Caco-2 (cell line): ENCODE measurements at regions not wholly inside any gene's neighbourhood (a gene's known extent, or its start where the extent isn't known, plus 50 kb on each side); places are given as distances from the start of the nearest gene placed in this dataset.

Experiments used
- BruUV-seq: library from RNA; stranded (reverse); fragments of 400-500 nt; replicated peaks from 2 replicates; lab custom pipeline; 2021; lab: Mats Ljungman, UMichigan
- CTCF ChIA-PET: fragments of 300-600 bp; sonication (Branson Sonifier 250); formaldehyde crosslinking; loops from one replicate; lab custom pipeline; 2022; ENCODE audit warnings: antibody characterized with exemption; lab: Charles Lee
- POLR2A ChIA-PET: fragments of 300-600 bp; sonication (Branson Sonifier 250); formaldehyde crosslinking; loops from one replicate; lab custom pipeline; 2022; ENCODE audit warnings: antibody characterized with exemption; lab: Charles Lee
- DNase-seq, 2 experiments: peaks; one replicate each; pipeline versions ENCODE4 v3.0.0 to v3.0.0-alpha.2; 2020 to 2022
- H3K27me3 ChIP-seq: replicated peaks from 2 replicates; pipeline ENCODE4 v1.6.0; 2011; ENCODE audit warnings: low read length; ENCODE audit not compliant: control insufficient read depth, insufficient read depth
- H3K36me3 ChIP-seq: 2 replicates; pipeline ENCODE4 v1.5.1; 2011; ENCODE audit warnings: low read length; ENCODE audit not compliant: control insufficient read depth, insufficient read depth
- H3K4me1 ChIP-seq: fragments of 250-450 bp; sonication (Bioruptor Pico); 2 replicates; pipeline ENCODE4 v1.5.1; 2020; ENCODE audit warnings: mild to moderate bottlenecking
- H3K4me3 ChIP-seq: 2 replicates; pipeline ENCODE4 v1.5.1; 2011; ENCODE audit warnings: low read depth, mild to moderate bottlenecking, control low read depth, low read length
- H3K9me3 ChIP-seq: fragments of 250-450 bp; sonication (Bioruptor Pico); 2 replicates; pipeline ENCODE4 v1.5.1; 2020; ENCODE audit warnings: mild to moderate bottlenecking, moderate library complexity
- H3K27ac Mint-ChIP-seq: one replicate; pipeline ENCODE4 v1.8.0; 2022; ENCODE audit warnings: mixed read lengths; ENCODE audit not compliant: unreplicated experiment
- H3K27me3 Mint-ChIP-seq: one replicate; pipeline ENCODE4 v1.8.0; 2022; ENCODE audit warnings: mixed read lengths; ENCODE audit not compliant: insufficient read depth, unreplicated experiment
- H3K36me3 Mint-ChIP-seq: one replicate; pipeline ENCODE4 v1.8.0; 2022; ENCODE audit warnings: mild to moderate bottlenecking, mixed read lengths; ENCODE audit not compliant: insufficient read depth, unreplicated experiment
- H3K4me1 Mint-ChIP-seq: one replicate; pipeline ENCODE4 v1.8.0; 2022; ENCODE audit warnings: low read depth, mixed read lengths; ENCODE audit not compliant: unreplicated experiment
- H3K4me3 Mint-ChIP-seq: one replicate; pipeline ENCODE4 v1.8.0; 2022; ENCODE audit warnings: mild to moderate bottlenecking, moderate library complexity, mixed read lengths; ENCODE audit not compliant: unreplicated experiment
- H3K9me3 Mint-ChIP-seq: one replicate; pipeline ENCODE4 v1.8.0; 2022; ENCODE audit warnings: mixed read lengths; ENCODE audit not compliant: unreplicated experiment
- intact Hi-C: fragments of 100-400 bp; cut with micrococcal nuclease; formaldehyde crosslinking; loops from one replicate; pipeline ENCODE4 v1.10.0; 2022; ENCODE audit not compliant: unreplicated experiment
- TF ChIP-seq, protein P1 (sequence below), 2 experiments: fragments of 200-600 bp in 1 of 2; IDR thresholded peaks; 1 replicate in 1 of 2; 2 replicates in 1 of 2; pipeline versions ENCODE4 v1.5.1 to v1.8.0; 2011 to 2022; ENCODE audit warnings: antibody characterized with exemption in 1 of 2, control low read depth in 1 of 2, inconsistent platforms in 1 of 2, low read depth in 1 of 2, low read length in 1 of 2, mild to moderate bottlenecking in 1 of 2, moderate library complexity in 1 of 2; ENCODE audit not compliant: insufficient read depth in 1 of 2, severe bottlenecking in 1 of 2, unreplicated experiment in 1 of 2

DNA sequence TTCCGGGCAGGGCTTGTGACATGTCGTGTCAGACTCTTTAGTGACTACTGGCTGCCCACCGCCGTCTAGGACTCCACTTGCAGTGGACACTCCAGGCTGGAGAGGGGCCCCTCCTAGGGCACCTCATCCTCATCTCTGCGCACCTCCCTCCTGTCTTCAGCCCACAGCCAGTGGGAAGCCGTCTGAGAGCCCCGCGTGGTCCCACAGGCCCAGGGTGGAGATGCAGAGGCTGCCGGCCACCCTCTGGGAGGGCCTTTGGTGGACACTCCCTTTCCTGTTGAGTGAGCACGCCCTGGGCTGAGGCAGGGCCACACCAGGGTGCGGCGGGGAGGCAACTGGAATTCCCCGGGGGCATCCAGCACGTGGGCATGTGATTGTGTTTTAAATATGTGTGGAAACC, 80.5 kb downstream of the IRX2 start:
- no peaks in the 10 kb centered on the region for H3K4me1 Mint-ChIP-seq
- no peaks in the 10 kb centered on the region for H3K9me3 Mint-ChIP-seq
- TF ChIP-seq, protein P1, sequence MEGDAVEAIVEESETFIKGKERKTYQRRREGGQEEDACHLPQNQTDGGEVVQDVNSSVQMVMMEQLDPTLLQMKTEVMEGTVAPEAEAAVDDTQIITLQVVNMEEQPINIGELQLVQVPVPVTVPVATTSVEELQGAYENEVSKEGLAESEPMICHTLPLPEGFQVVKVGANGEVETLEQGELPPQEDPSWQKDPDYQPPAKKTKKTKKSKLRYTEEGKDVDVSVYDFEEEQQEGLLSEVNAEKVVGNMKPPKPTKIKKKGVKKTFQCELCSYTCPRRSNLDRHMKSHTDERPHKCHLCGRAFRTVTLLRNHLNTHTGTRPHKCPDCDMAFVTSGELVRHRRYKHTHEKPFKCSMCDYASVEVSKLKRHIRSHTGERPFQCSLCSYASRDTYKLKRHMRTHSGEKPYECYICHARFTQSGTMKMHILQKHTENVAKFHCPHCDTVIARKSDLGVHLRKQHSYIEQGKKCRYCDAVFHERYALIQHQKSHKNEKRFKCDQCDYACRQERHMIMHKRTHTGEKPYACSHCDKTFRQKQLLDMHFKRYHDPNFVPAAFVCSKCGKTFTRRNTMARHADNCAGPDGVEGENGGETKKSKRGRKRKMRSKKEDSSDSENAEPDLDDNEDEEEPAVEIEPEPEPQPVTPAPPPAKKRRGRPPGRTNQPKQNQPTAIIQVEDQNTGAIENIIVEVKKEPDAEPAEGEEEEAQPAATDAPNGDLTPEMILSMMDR (IDR thresholded peaks at IDR 0.05; ENCODE audit: insufficient read depth in 1 of 2, low read depth in 1 of 2, low read length in 1 of 2, severe bottlenecking in 1 of 2, unreplicated experiment in 1 of 2) = no peak
- H3K4me3 ChIP-seq = no peak overlapping the region
- no TSS peak for BruUV-seq
- H3K27me3 ChIP-seq = no peaks in the 10 kb centered on the region
- DNase-seq = no peak
- H3K27ac Mint-ChIP-seq = no peak overlapping the region
- H3K9me3 ChIP-seq = no peaks in the 10 kb centered on the region
- no peak overlapping the region for H3K4me3 Mint-ChIP-seq
- intact Hi-C loops = no loop called here
- POLR2A ChIA-PET = no interaction called here
- no peaks in the 10 kb centered on the region for H3K36me3 Mint-ChIP-seq
- no peaks in the 10 kb centered on the region for H3K4me1 ChIP-seq
- no peaks in the 10 kb centered on the region for H3K36me3 ChIP-seq
- CTCF ChIA-PET = no interaction called here
- H3K27me3 Mint-ChIP-seq = no peaks in the 10 kb centered on the region

- DNase-seq = no peak
- TF ChIP-seq, protein P1 (IDR thresholded peaks at IDR 0.05; ENCODE audit: insufficient read depth in 1 of 2, low read depth in 1 of 2, low read length in 1 of 2, severe bottlenecking in 1 of 2, unreplicated experiment in 1 of 2) = no peak
- H3K4me1 Mint-ChIP-seq = no peaks in the 10 kb centered on the region
- ChIA-PET CTCF (no interaction called here), POLR2A (no interaction called here)
- Histone ChIP-seq H3K9me3 (no peaks in the 10 kb centered on the region), H3K4me1 (no peaks in the 10 kb centered on the region), H3K4me3 (no peak overlapping the region), H3K36me3 (no peaks in the 10 kb centered on the region), H3K27me3 (no peaks in the 10 kb centered on the region)
- no peak overlapping the region for H3K4me3 Mint-ChIP-seq
- H3K27me3 Mint-ChIP-seq = no peaks in the 10 kb centered on the region
- intact Hi-C loops = no loop called here
- H3K27ac Mint-ChIP-seq = no peak overlapping the region
- H3K9me3 Mint-ChIP-seq = no peaks in the 10 kb centered on the region
- no peaks in the 10 kb centered on the region for H3K36me3 Mint-ChIP-seq
- no TSS peak for BruUV-seq
These were observed 81.6 kb downstream of the IRX2 start for GRCh38 chr5:2669913-2670312.

DNA sequence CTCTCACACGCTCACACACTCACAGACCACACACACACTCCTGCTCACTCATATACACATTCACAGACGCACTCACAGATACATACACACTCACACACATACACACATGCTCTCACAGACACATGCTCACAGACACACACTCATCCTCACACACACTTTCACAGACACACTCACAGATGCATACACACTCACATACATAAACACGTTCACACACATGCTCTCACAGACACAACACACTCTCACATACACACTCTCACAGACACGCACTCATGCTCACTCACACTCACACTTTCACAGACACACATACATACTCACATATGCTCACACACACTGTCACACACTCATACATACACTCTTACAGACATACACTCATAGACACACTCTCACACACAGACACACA, 82.2 kb downstream of the IRX2 start:
- no peaks in the 10 kb centered on the region for H3K4me1 ChIP-seq
- Mint-ChIP-seq H3K27me3 (peaks cover 3% of the 10 kb centered on the region), H3K36me3 (no peaks in the 10 kb centered on the region), H3K4me3 (no peak overlapping the region), H3K9me3 (no peaks in the 10 kb centered on the region), H3K27ac (no peak overlapping the region), H3K4me1 (no peaks in the 10 kb centered on the region)
- no peak overlapping the region for H3K4me3 ChIP-seq
- BruUV-seq = no TSS peak
- TF ChIP-seq, protein P1 (IDR thresholded peaks at IDR 0.05; ENCODE audit: insufficient read depth in 1 of 2, low read depth in 1 of 2, low read length in 1 of 2, severe bottlenecking in 1 of 2, unreplicated experiment in 1 of 2) = no peak
- ChIA-PET CTCF (no interaction called here), POLR2A (no interaction called here)
- DNase-seq = no peak
- H3K9me3 ChIP-seq = no peaks in the 10 kb centered on the region
- no peaks in the 10 kb centered on the region for H3K36me3 ChIP-seq
- no peaks in the 10 kb centered on the region for H3K27me3 ChIP-seq
- intact Hi-C loops = no loop called here
